Calu3 (cell line): ENCODE measurements at regions not wholly inside any gene's neighbourhood (a gene's known extent, or its start where the extent isn't known, plus 50 kb on each side); places are given as distances from the start of the nearest gene placed in this dataset.

ENCODE experiments used
- BruUV-seq: library from RNA; stranded (reverse); fragments of 400-500 nt; replicated peaks from 2 replicates; lab custom pipeline; 2021; lab: Mats Ljungman, UMichigan
- CTCF ChIA-PET: fragments of 300-600 bp; sonication (Branson Sonifier 250); formaldehyde crosslinking; loops from one replicate; lab custom pipeline; 2022; ENCODE audit warnings: antibody characterized with exemption; lab: Charles Lee
- DNase-seq: peaks from one replicate; pipeline ENCODE4 v3.0.0; 2022
- H3K27ac Mint-ChIP-seq: one replicate; pipeline ENCODE4 v1.8.0; 2022; ENCODE audit warnings: mixed read lengths; ENCODE audit not compliant: unreplicated experiment
- H3K27me3 Mint-ChIP-seq: one replicate; pipeline ENCODE4 v1.8.0; 2022; ENCODE audit warnings: mixed read lengths; ENCODE audit not compliant: unreplicated experiment
- H3K36me3 Mint-ChIP-seq: one replicate; pipeline ENCODE4 v1.8.0; 2022; ENCODE audit warnings: mild to moderate bottlenecking, moderate library complexity, mixed read lengths; ENCODE audit not compliant: insufficient read depth, unreplicated experiment
- H3K4me1 Mint-ChIP-seq: one replicate; pipeline ENCODE4 v1.8.0; 2022; ENCODE audit warnings: mild to moderate bottlenecking, low read depth, mixed read lengths; ENCODE audit not compliant: unreplicated experiment
- H3K4me3 Mint-ChIP-seq: one replicate; pipeline ENCODE4 v1.8.0; 2022; ENCODE audit warnings: mild to moderate bottlenecking, low read depth, moderate library complexity, mixed read lengths; ENCODE audit not compliant: unreplicated experiment
- H3K9me3 Mint-ChIP-seq: one replicate; pipeline ENCODE4 v1.8.0; 2022; ENCODE audit warnings: low read depth, mixed read lengths; ENCODE audit not compliant: unreplicated experiment
- CTCF ChIP-seq: fragments of 200-600 bp; IDR thresholded peaks from one replicate; pipeline ENCODE4 v1.8.0; 2022; ENCODE audit warnings: antibody characterized with exemption; ENCODE audit not compliant: unreplicated experiment
- intact Hi-C: fragments of 100-400 bp; cut with micrococcal nuclease; formaldehyde crosslinking; loops from one replicate; pipeline ENCODE4 v1.10.0; 2022; ENCODE audit not compliant: unreplicated experiment

DNA sequence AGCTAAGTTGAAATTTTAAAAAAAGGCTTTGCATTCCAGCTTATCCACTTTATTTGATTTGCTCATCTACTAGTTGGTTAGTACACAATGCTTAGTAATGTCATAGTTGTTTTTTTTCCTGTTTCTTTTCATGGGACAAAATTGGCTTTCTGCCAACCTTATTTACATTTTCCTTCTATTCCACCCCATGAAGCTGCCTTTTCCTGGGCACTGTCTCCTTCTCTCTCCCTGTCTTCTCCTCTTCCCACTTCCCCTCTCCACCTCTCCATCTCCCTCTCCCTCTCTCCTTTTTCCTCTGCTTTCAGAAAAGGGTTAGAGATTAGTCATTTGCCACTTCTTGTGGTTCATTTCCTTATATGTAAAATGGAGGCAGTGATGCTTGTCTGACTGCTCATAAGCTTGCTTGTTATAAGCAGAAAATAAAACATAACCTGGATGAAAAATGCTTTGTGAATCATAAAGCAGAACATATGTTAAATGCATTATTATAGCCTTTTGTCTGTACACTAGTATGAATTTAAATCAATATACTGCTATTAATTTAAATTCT, 181.9 kb downstream of the CEP135 start:
- TF ChIP-seq CTCF, result no peak
- H3K27ac Mint-ChIP-seq, result peak overlapping the region; percentile 47
- no peaks in the 10 kb centered on the region for H3K27me3 Mint-ChIP-seq
- H3K4me1 Mint-ChIP-seq, result peaks cover 29% of the 10 kb centered on the region
- intact Hi-C loops, result no loop called here
- H3K4me3 Mint-ChIP-seq, result no peak overlapping the region
- BruUV-seq, result no TSS peak
- CTCF ChIA-PET, result interaction anchor here (0.9 kb wide), 1 partner anchor 170 kb away, joined by 4 read pairs; no protein-coding TSS in a partner anchor
- H3K36me3 Mint-ChIP-seq, result peaks cover 6% of the 10 kb centered on the region
- no peaks in the 10 kb centered on the region for H3K9me3 Mint-ChIP-seq
- no peak for DNase-seq

DNA sequence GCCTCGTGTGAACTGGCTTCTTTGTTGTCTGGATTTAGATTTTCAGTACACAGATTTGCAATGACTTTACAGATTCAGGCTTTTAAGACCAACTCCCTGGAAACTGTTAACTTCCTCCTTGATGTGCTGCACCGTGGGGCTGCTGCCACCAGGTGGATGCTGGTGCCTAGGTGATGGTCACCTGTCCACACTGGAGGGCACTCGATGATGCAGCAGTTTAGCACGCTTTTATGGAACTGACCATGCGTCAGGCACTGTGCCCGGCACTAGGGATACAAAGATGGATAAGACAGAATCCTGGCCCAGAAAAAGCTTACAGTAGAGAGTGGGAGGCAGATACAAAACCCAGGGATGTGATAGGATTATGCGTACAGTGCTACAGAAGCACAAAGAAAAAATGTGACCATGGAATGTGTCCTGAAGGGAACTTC, 180.7 kb downstream of the CEP135 start:
- intact Hi-C loops, result loop anchor here (1.0 kb wide), 1 partner anchor 172 kb away; no protein-coding TSS in a partner anchor
- H3K4me1 Mint-ChIP-seq, result peaks cover 23% of the 10 kb centered on the region
- TF ChIP-seq CTCF, result peak; percentile 70
- CTCF ChIA-PET, result no interaction called here
- H3K36me3 Mint-ChIP-seq, result peaks cover 6% of the 10 kb centered on the region
- H3K9me3 Mint-ChIP-seq, result no peaks in the 10 kb centered on the region
- peak overlapping the region; percentile 12 for H3K27ac Mint-ChIP-seq
- H3K4me3 Mint-ChIP-seq, result no peak overlapping the region
- H3K27me3 Mint-ChIP-seq, result no peaks in the 10 kb centered on the region
- BruUV-seq, result no TSS peak
- peak; percentile 78 for DNase-seq

- no peak for TF ChIP-seq CTCF
- Mint-ChIP-seq H3K9me3 (no peaks in the 10 kb centered on the region), H3K36me3 (peaks cover 6% of the 10 kb centered on the region), H3K27me3 (no peaks in the 10 kb centered on the region), H3K4me1 (peaks cover 18% of the 10 kb centered on the region), H3K27ac (no peak overlapping the region), H3K4me3 (no peak overlapping the region)
- no peak for DNase-seq
- intact Hi-C loops, result no loop called here
- BruUV-seq, result no TSS peak
- CTCF ChIA-PET, result no interaction called here
Measured at GRCh38 chr4:56128213-56128612, 179.5 kb downstream of the CEP135 start.

DNA sequence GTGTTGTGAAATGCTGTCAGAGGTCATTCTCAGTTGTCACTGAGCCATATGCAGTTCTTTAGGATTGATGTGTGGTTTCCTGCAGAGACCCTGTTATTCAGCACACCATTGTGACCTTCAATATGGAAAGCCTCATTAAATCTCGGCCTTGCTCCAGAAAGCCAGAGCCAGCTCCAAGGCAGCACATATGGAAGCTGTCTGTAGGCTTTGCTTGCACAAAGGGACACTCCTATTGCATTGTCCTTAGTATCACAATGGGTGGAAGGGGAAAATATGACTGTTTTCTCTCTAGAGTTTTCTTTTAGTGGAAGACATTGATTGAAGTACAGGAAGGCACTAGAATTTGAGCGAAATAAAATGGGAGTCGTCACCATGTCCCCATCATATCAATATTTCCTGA, 179.0 kb downstream of the CEP135 start:
- Mint-ChIP-seq H3K27ac (no peak overlapping the region), H3K4me3 (no peak overlapping the region), H3K27me3 (no peaks in the 10 kb centered on the region), H3K36me3 (peaks cover 6% of the 10 kb centered on the region), H3K9me3 (no peaks in the 10 kb centered on the region), H3K4me1 (peaks cover 18% of the 10 kb centered on the region)
- BruUV-seq, result no TSS peak
- no peak for DNase-seq
- no peak for TF ChIP-seq CTCF
- CTCF ChIA-PET, result no interaction called here
- intact Hi-C loops, result no loop called here
